Upper lobe of left lung (tissue), 4 donors: ENCODE measurements at regions not wholly inside any gene's neighbourhood (a gene's known extent, or its start where the extent isn't known, plus 50 kb on each side); places are given as distances from the start of the nearest gene placed in this dataset.

Experiments
- CTCF ChIP-seq, 6 experiments: fragments of 450-650 bp in 4 of 6; fragments of 200-600 bp in 2 of 6; sonication (generic) in 2 of 6; IDR thresholded peaks; one replicate each; pipeline ENCODE4 v1.5.1; 2016 to 2019; ENCODE audit warnings: antibody characterized with exemption in 6 of 6
- EP300 ChIP-seq, 4 donors: sonication (generic); formaldehyde crosslinking; IDR thresholded peaks; one replicate each; pipeline ENCODE4 v1.5.1; 2017; ENCODE audit warnings: antibody characterized with exemption in 4 of 4, control low read depth in 2 of 4
- POLR2A ChIP-seq, 4 donors: fragments of 450-650 bp; IDR thresholded peaks; one replicate each; pipeline ENCODE4 v1.5.1; 2016 to 2017; ENCODE audit warnings: antibody characterized with exemption in 4 of 4, mild to moderate bottlenecking in 2 of 4

GRCh38 chr6:163679012-163679660 lies 264.6 kb downstream of the QKI start:
- TF ChIP-seq CTCF (IDR thresholded peaks at IDR 0.05), result no peak
- no peak for TF ChIP-seq EP300 (IDR thresholded peaks at IDR 0.05)
- TF ChIP-seq POLR2A (IDR thresholded peaks at IDR 0.05), result no peak
